ENCODE measurements at regions not wholly inside any gene's neighbourhood (a gene's known extent, or its start where the extent isn't known, plus 50 kb on each side); places are given as distances from the start of the nearest gene placed in this dataset.

DNA sequence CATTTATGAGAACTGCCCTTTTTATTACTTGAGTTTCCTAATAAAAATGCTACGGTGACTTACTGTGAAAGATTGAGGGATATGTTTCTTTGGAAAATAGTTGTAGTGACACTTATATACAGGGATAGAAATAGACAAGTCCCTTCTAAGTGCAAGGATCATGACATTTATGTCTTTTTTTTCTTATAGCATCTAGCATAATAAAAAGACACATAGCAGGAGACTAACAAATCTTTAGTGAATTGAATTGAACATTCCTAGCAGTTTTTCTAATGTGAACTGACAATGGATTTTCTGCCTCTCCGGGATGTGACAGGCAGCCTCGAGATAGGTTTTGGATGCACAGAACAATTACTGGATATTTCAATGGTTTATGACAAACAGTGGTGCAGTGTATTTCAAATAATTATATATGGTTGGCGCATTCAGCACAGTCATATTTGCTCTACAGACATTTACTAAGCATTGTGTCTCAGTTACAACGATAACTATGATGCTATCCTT lies 562.8 kb downstream of the ADCYAP1 start:
- TF ChIP-seq, protein P1, sequence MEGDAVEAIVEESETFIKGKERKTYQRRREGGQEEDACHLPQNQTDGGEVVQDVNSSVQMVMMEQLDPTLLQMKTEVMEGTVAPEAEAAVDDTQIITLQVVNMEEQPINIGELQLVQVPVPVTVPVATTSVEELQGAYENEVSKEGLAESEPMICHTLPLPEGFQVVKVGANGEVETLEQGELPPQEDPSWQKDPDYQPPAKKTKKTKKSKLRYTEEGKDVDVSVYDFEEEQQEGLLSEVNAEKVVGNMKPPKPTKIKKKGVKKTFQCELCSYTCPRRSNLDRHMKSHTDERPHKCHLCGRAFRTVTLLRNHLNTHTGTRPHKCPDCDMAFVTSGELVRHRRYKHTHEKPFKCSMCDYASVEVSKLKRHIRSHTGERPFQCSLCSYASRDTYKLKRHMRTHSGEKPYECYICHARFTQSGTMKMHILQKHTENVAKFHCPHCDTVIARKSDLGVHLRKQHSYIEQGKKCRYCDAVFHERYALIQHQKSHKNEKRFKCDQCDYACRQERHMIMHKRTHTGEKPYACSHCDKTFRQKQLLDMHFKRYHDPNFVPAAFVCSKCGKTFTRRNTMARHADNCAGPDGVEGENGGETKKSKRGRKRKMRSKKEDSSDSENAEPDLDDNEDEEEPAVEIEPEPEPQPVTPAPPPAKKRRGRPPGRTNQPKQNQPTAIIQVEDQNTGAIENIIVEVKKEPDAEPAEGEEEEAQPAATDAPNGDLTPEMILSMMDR (IDR thresholded peaks at IDR 0.05; ENCODE audit: low read depth, low read length, missing control alignments): no peak
- no peak overlapping the region for H3K4me3 ChIP-seq (ENCODE audit: low read depth, low read length)
- no peak for DNase-seq (ENCODE audit: low read depth)

- no peak overlapping the region for H3K4me3 ChIP-seq (ENCODE audit: low read depth, low read length)
- TF ChIP-seq, protein P1 (IDR thresholded peaks at IDR 0.05; ENCODE audit: low read depth, low read length, missing control alignments): no peak
- no peak for DNase-seq (ENCODE audit: low read depth)
These were observed 563.9 kb downstream of the ADCYAP1 start for GRCh38 chr18:1468550-1468949.

GRCh38 chr18:1475867-1476266 lies 571.2 kb downstream of the ADCYAP1 start:
- no peak for DNase-seq (ENCODE audit: low read depth)
- TF ChIP-seq, protein P1 (IDR thresholded peaks at IDR 0.05; ENCODE audit: low read depth, low read length, missing control alignments): no peak
- no peak overlapping the region for H3K4me3 ChIP-seq (ENCODE audit: low read depth, low read length)

DNA sequence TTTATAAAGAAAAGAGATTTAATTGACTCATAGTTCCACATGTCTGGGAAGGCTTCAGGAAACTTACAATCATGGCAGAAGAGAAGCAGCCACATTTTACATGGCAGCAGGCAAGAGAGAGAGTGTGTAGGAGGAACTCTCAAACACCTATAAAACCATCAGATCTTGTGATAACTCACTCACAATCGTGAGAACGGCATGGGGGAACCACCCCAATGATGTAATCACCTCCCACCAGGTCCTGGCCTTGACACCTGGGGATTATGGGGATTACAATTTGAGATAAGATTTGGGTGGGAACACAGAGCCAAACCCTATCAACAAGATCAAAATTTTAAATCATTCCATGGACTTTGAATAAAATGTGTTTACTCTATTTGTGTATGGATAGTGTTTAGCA lies 575.6 kb downstream of the ADCYAP1 start:
- DNase-seq (ENCODE audit: low read depth): no peak
- H3K4me3 ChIP-seq (ENCODE audit: low read depth, low read length): no peak overlapping the region
- TF ChIP-seq, protein P1 (IDR thresholded peaks at IDR 0.05; ENCODE audit: low read depth, low read length, missing control alignments): no peak

DNA sequence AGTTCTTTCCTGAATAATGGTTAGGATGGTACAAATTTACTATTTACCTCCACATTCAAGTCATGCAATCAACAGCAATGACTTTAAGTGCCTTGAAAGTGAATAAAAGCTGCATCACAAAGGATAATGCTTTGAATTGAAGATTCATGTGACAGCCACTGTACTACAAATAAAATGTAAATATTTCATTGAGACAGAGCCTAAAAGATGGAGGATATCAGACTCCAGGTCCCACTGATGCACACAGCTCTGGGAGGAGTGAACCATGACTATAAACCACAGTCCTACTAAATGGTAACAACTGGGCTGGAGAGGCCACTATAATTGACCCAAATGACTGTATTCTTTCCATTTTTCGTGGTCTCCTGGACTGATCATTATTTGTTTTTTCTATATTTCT lies 576.9 kb downstream of the ADCYAP1 start:
- TF ChIP-seq, protein P1 (IDR thresholded peaks at IDR 0.05; ENCODE audit: low read depth, low read length, missing control alignments): no peak
- no peak for DNase-seq (ENCODE audit: low read depth)
- no peak overlapping the region for H3K4me3 ChIP-seq (ENCODE audit: low read depth, low read length)

- TF ChIP-seq, protein P1 (IDR thresholded peaks at IDR 0.05; ENCODE audit: low read depth, low read length, missing control alignments): no peak
- no peak for DNase-seq (ENCODE audit: low read depth)
- no peak overlapping the region for H3K4me3 ChIP-seq (ENCODE audit: low read depth, low read length)
These were observed 578.7 kb downstream of the ADCYAP1 start for GRCh38 chr18:1483385-1483784.

- TF ChIP-seq, protein P1 (IDR thresholded peaks at IDR 0.05; ENCODE audit: low read depth, low read length, missing control alignments): no peak
- no peak overlapping the region for H3K4me3 ChIP-seq (ENCODE audit: low read depth, low read length)
- no peak for DNase-seq (ENCODE audit: low read depth)
These were observed 582.8 kb downstream of the ADCYAP1 start for GRCh38 chr18:1487457-1487856.

Data from GM12864 (cell line).